ENCODE measurements at regions not wholly inside any gene's neighbourhood (a gene's known extent, or its start where the extent isn't known, plus 50 kb on each side); places are given as distances from the start of the nearest gene placed in this dataset.

DNA sequence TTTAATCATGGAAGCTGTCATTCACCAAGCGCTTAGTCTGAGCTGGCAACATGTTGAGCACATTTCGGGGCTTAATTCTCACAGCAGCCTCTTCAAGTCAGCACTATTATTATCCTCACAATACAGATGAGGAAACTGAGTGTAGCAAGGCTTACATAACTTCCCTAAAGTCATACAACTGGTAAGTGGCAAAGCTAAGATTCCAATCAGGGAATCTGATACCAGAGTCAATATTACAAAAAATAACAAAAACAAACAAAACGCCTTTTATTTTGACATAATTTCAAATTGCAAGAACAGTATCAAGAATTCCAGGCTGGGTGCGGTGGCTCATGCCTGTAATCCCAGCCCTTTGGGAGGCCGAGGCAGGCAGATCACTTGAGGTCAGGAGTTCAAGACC is 120.4 kb upstream of the DUSP21 start:
- TF ChIP-seq, protein P1, sequence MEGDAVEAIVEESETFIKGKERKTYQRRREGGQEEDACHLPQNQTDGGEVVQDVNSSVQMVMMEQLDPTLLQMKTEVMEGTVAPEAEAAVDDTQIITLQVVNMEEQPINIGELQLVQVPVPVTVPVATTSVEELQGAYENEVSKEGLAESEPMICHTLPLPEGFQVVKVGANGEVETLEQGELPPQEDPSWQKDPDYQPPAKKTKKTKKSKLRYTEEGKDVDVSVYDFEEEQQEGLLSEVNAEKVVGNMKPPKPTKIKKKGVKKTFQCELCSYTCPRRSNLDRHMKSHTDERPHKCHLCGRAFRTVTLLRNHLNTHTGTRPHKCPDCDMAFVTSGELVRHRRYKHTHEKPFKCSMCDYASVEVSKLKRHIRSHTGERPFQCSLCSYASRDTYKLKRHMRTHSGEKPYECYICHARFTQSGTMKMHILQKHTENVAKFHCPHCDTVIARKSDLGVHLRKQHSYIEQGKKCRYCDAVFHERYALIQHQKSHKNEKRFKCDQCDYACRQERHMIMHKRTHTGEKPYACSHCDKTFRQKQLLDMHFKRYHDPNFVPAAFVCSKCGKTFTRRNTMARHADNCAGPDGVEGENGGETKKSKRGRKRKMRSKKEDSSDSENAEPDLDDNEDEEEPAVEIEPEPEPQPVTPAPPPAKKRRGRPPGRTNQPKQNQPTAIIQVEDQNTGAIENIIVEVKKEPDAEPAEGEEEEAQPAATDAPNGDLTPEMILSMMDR (conservative IDR thresholded peaks at IDR 0.05) = no peak
- H3K27ac ChIP-seq = no peak overlapping the region

DNA sequence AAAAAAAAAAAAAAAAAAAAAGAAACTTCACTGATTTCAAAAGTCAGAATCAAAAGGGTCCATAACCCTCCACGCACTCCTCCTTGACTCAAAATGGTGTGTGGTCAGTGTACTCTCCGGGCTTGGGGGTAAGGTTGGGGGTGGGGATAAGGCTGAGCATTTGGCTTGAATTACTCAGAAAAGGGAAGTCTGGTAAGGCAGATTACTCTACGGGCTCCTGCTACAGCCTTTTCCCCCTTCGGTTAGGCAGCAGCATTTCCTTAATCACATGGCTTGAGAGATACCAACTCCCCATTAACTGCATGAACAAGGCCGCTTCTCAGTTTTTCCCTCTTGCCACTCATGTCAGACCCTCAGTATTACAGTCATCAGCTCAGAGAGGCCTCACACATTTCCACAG is 135.4 kb upstream of the DUSP21 start:
- no peak overlapping the region for H3K27ac ChIP-seq
- TF ChIP-seq, protein P1 (conservative IDR thresholded peaks at IDR 0.05) = no peak

DNA sequence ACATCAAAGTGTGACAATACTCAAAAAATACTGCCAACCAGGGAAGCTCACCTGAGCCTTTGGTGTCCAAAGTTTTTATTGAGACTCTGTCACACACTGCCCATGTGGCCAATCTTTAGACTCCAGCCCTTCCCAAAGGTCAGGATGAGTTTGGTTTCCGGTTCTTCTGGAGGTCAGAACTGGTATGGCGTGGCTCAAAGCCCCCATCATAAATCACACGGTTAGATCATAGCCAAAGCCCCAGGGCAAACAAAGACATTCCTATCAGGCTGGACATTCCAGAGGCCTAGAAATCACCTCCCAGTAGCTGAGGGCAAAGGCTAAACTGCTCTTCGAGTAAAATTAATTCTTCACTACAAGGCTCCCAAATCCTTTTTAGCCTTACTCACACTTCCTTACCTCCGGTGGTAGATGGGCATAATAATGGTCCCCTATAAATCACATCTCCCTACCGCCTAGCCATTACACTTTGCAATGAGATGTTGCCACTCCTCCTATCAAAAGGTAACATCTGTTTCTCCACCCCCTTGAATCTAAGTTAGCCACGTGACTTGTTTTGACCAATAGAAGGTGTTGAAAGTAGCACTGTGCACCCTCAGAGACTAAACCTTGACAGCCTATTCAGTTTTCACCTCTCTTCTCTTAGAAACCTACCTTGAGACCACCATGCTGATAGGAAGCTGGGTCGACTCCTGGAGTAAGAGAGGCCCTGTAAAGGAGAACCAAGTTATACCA is 137.8 kb upstream of the DUSP21 start:
- H3K27ac ChIP-seq = no peak overlapping the region
- TF ChIP-seq, protein P1 (conservative IDR thresholded peaks at IDR 0.05) = no peak

DNA sequence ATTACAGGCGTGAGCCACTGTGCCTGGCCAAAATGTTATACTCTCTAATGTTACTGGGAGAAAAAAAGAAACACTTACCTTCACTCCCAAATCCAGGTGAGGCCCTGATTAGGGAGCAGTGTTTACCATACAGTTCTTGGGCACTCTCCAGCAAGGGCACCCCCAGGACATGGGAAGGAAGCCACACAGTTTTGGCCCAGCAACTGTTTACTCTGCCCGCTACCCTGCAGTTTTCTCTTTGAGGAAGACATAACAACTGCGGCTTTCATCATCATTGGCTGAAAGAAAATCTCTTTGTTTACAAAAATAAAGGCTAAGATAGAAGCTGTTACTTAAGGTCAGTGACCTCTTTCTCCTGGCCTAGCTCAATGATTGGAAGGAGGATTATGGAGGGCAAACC is 145.5 kb upstream of the DUSP21 start:
- H3K27ac ChIP-seq = no peak overlapping the region
- TF ChIP-seq, protein P1 (conservative IDR thresholded peaks at IDR 0.05) = no peak

DNA sequence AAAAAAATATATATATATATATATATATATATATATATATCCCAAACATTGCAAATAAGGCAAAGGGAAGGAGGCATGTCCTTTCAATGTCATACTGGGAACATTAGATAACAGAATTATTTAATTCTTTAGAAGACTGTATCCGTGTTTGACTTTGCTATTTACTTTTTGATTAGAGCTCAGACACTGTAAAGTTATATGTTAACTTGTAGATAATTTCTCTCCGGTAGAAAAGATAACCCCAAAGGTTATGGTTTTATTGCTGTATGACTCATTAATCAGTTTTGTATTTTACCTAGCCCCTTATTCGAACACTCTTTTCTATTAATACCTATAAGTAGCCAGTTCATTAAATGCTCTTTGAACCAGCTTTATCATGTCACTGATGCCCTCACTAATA is 150.6 kb upstream of the DUSP21 start:
- no peak overlapping the region for H3K27ac ChIP-seq
- TF ChIP-seq, protein P1 (conservative IDR thresholded peaks at IDR 0.05) = no peak

DNA sequence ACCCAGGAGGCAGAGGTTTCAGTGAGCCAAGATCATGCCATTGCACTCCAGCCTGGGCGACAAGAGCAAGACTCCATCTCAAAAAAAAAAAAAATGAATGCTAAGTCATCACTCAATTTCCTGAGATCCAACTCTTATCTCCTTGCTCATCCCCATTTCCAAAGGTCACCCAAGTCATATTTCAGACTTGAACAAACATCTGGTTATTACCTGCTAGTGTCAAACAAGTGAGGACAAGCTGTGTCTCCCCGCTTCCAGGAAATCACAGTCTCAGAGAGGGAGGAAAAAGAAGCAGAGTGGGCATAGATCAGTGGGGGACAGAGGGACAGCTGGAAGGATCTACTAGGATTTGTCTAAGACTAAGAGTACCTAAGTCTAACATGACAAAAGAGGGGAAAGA is 147.5 kb upstream of the FUNDC1 start:
- TF ChIP-seq, protein P1 (conservative IDR thresholded peaks at IDR 0.05) = no peak
- no peak overlapping the region for H3K27ac ChIP-seq

DNA sequence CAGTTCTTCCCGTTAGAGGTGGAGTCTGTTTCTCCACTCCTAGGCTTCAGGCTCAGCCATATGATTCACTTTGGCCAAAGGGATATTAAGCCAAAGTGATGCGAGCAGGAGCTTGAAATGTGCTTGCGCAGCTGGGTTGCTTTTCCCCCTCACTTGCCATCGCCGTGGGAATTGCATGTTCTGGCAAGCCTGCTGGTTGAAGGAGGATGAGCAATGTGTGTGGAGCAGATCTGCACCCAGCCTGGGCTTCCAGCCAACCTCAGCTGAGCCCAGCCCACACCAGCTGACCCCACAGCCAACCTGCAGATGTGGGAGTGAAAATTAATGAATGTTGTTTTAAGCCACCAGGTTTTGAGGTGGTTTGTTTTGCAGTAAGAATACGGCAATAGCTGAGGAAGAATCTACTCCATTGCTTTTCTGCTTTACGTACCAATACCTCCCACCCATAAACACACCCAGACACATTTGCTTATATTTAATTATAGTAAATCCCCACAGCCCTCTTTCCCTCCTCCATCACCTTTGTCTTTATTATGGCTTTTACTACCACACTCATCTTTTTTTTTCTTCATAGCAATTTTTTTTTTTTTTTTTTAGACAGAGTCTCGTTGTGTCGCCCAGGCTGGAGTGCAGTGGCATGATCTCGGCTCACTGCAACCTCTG is 132.8 kb upstream of the FUNDC1 start:
- H3K27ac ChIP-seq = no peak overlapping the region
- TF ChIP-seq, protein P1 (conservative IDR thresholded peaks at IDR 0.05) = no peak

All from VCaP (cell line).